Bronchial epithelial cell (primary cell): ENCODE measurements at regions not wholly inside any gene's neighbourhood (a gene's known extent, or its start where the extent isn't known, plus 50 kb on each side); places are given as distances from the start of the nearest gene placed in this dataset.
"Not testable (repeated sequence)": the region's sequence is repeated elsewhere in the genome, so short reads cannot be mapped to it uniquely, and the experiment has no call there.

ENCODE experiments used
- DNase-seq: peaks from one replicate; pipeline ENCODE4 v3.0.0-alpha.2; 2010; ENCODE audit warnings: low read depth
- FAIRE-seq: peaks from 2 replicates; lab custom pipeline; 2011; peaks lifted over from hg19 to GRCh38; lab: Jason Lieb, UNC
- H3K27me3 ChIP-seq: 2 replicates; pipeline ENCODE4 v1.5.1; 2011; ENCODE audit warnings: low read length; ENCODE audit not compliant: control insufficient read depth, insufficient read depth
- H3K36me3 ChIP-seq: 2 replicates; pipeline ENCODE4 v1.5.1; 2011; ENCODE audit warnings: low read length; ENCODE audit not compliant: control insufficient read depth, insufficient read depth
- H3K4me3 ChIP-seq: 2 replicates; pipeline ENCODE4 v1.5.1; 2011; ENCODE audit warnings: mild to moderate bottlenecking, low read depth, low read length, control low read depth
- TF ChIP-seq, protein P1 (sequence below): IDR thresholded peaks from 2 replicates; pipeline ENCODE4 v1.5.1; 2011; ENCODE audit warnings: mild to moderate bottlenecking, moderate library complexity, low read length, control low read depth, inconsistent platforms; ENCODE audit not compliant: insufficient read depth, severe bottlenecking

DNA sequence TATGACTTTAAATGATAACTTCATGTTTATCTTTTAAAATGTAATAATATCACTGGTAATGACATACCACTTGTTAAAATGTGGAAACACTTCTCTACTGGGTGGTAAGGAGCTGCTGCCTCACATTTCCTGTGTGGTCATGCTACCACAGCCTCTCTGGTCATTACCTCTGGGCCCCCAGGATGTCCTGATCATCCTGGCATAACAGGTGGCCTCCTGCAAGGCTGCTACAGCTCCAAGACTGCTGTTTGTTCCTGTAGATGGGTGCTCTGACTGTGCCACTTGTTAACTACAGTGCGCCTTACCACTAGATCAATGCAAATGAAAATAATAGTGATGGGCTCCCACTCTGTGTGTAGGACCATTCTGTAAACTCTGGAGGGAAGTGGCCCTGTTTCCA lies 500.2 kb upstream of the SPRED2 start:
- H3K27me3 ChIP-seq: peaks cover 2% of the 10 kb centered on the region
- FAIRE-seq (no peak), DNase-seq (no peak)
- H3K4me3 ChIP-seq: no peak overlapping the region
- H3K36me3 ChIP-seq: no peaks in the 10 kb centered on the region
- TF ChIP-seq, protein P1, sequence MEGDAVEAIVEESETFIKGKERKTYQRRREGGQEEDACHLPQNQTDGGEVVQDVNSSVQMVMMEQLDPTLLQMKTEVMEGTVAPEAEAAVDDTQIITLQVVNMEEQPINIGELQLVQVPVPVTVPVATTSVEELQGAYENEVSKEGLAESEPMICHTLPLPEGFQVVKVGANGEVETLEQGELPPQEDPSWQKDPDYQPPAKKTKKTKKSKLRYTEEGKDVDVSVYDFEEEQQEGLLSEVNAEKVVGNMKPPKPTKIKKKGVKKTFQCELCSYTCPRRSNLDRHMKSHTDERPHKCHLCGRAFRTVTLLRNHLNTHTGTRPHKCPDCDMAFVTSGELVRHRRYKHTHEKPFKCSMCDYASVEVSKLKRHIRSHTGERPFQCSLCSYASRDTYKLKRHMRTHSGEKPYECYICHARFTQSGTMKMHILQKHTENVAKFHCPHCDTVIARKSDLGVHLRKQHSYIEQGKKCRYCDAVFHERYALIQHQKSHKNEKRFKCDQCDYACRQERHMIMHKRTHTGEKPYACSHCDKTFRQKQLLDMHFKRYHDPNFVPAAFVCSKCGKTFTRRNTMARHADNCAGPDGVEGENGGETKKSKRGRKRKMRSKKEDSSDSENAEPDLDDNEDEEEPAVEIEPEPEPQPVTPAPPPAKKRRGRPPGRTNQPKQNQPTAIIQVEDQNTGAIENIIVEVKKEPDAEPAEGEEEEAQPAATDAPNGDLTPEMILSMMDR: no peak

- H3K27me3 ChIP-seq: peaks cover 2% of the 10 kb centered on the region
- TF ChIP-seq, protein P1: no peak
- peak; percentile 7 for FAIRE-seq
- DNase-seq: no peak
- no peak overlapping the region for H3K4me3 ChIP-seq
- no peaks in the 10 kb centered on the region for H3K36me3 ChIP-seq
Measured at GRCh38 chr2:65931056-65931455, 498.7 kb upstream of the SPRED2 start.

- FAIRE-seq: no peak
- no peak for DNase-seq
- H3K36me3 ChIP-seq: no peaks in the 10 kb centered on the region
- peaks cover 2% of the 10 kb centered on the region for H3K27me3 ChIP-seq
- TF ChIP-seq, protein P1: no peak
- H3K4me3 ChIP-seq: no peak overlapping the region
Measured at GRCh38 chr2:65930259-65930658, 497.9 kb upstream of the SPRED2 start.

DNA sequence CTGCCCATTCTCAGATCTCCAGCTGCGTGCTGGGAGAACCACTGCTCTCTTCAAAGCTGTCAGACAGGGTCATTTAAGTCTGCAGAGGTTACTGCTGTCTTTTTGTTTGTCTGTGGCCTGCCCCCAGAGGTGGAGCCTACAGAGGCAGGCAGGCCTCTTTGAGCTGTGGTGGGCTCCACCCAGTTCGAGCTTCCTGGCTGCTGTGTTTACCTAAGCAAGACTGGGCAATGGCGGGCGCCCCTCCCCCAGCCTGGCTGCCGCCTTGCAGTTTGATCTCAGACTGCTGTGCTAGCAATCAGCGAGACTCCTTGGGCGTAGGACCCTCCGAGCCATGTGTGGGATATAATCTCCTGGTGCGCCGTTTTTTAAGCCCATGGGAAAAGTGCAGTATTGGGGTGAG lies 497.3 kb upstream of the SPRED2 start:
- not testable (repeated sequence) for DNase-seq, FAIRE-seq

GRCh38 chr2:65922794-65923193 lies 490.4 kb upstream of the SPRED2 start:
- DNase-seq (peak; percentile 56), FAIRE-seq (no peak)
- Histone ChIP-seq H3K27me3 (no peaks in the 10 kb centered on the region), H3K36me3 (no peaks in the 10 kb centered on the region), H3K4me3 (no peak overlapping the region)
- TF ChIP-seq, protein P1: no peak

More for the DNA sequence above, 497.3 kb upstream of the SPRED2 start:
- not testable (repeated sequence) for H3K4me3 ChIP-seq, H3K36me3 ChIP-seq, H3K27me3 ChIP-seq

- Histone ChIP-seq H3K4me3 (no peak overlapping the region), H3K27me3 (no peaks in the 10 kb centered on the region), H3K36me3 (no peaks in the 10 kb centered on the region)
- FAIRE-seq (no peak), DNase-seq (no peak)
- TF ChIP-seq, protein P1: no peak
Measured at GRCh38 chr2:65922030-65922429, 489.6 kb upstream of the SPRED2 start.
